SK-N-SH (cell line): ENCODE measurements at regions not wholly inside any gene's neighbourhood (a gene's known extent, or its start where the extent isn't known, plus 50 kb on each side); places are given as distances from the start of the nearest gene placed in this dataset.

Experiments used
- CTCF ChIA-PET: fragments of 300-600, 350-600 bp; formaldehyde crosslinking; extraction: SDS; loops from one replicate; lab custom pipeline; 2021; lab: Yijun Ruan, JAX
- POLR2A ChIA-PET: fragments of 350-600 bp; sonication (Branson Sonifier 250); formaldehyde crosslinking; extraction: SDS; loops from one replicate; lab custom pipeline; 2020; ENCODE audit warnings: antibody characterized with exemption, inconsistent platforms; lab: Yijun Ruan, JAX
- DNase-seq: peaks from one replicate; pipeline ENCODE4 v3.0.0; 2012
- H2AFZ ChIP-seq: fragments of 200-600 bp; sonication (generic); 2 replicates; pipeline ENCODE4 v1.8.1; 2016; ENCODE audit warnings: antibody characterized with exemption, mild to moderate bottlenecking, low read depth
- H3F3A ChIP-seq: fragments of 200-600 bp; sonication (generic); replicated peaks from 2 replicates; pipeline ENCODE3; 2016; ENCODE audit warnings: antibody characterized with exemption, mild to moderate bottlenecking; ENCODE audit not compliant: insufficient read depth
- H3K27ac ChIP-seq, 2 experiments: fragments of 200-500 bp in 1 of 2; fragments of 200-600 bp in 1 of 2; sonication (Bioruptor generic) in 1 of 2; sonication (generic), shearing (Covaris generic) in 1 of 2; 2 replicates each; pipeline versions ENCODE4 v1.5.1 to v1.6.1; 2014 to 2016; ENCODE audit warnings: low read depth in 2 of 2, inconsistent platforms in 1 of 2, low read length in 1 of 2, mild to moderate bottlenecking in 1 of 2, mixed read lengths in 1 of 2
- H3K27me3 ChIP-seq: fragments of 200-600 bp; sonication (generic), shearing (Covaris generic); 2 replicates; pipeline ENCODE4 v1.6.1; 2016; ENCODE audit warnings: mixed run types; ENCODE audit not compliant: insufficient read depth
- H3K36me3 ChIP-seq, 2 experiments: fragments of 200-500 bp in 1 of 2; fragments of 200-600 bp in 1 of 2; sonication (Bioruptor generic) in 1 of 2; sonication (generic) in 1 of 2; replicated peaks in 1 of 2; 2 replicates each; pipeline versions ENCODE3 to v1.5.1; 2014 to 2016; ENCODE audit warnings: low read length in 1 of 2, mild to moderate bottlenecking in 1 of 2; ENCODE audit not compliant: insufficient read depth in 2 of 2, control insufficient read depth in 1 of 2
- H3K4me1 ChIP-seq, 2 experiments: fragments of 200-500 bp in 1 of 2; fragments of 200-600 bp in 1 of 2; sonication (Bioruptor generic) in 1 of 2; sonication (generic), shearing (Covaris generic) in 1 of 2; 2 replicates each; pipeline versions ENCODE4 v1.5.1 to v1.6.1; 2014 to 2016; ENCODE audit warnings: low read depth in 1 of 2, low read length in 1 of 2, mixed run types in 1 of 2; ENCODE audit not compliant: insufficient read depth in 2 of 2, control insufficient read depth in 1 of 2
- H3K4me2 ChIP-seq: fragments of 200-600 bp; sonication (generic), shearing (Covaris generic); 2 replicates; pipeline ENCODE4 v1.6.1; 2017; ENCODE audit warnings: mixed run types
- H3K4me3 ChIP-seq, 2 experiments: fragments of 200-500 bp in 1 of 2; fragments of 200-600 bp in 1 of 2; sonication (Bioruptor generic) in 1 of 2; sonication (generic), shearing (Covaris generic) in 1 of 2; 2 replicates each; pipeline versions ENCODE4 v1.5.1 to v1.8.1; 2014 to 2016; ENCODE audit warnings: low read depth in 2 of 2, inconsistent platforms in 1 of 2, low read length in 1 of 2, mild to moderate bottlenecking in 1 of 2, mixed read lengths in 1 of 2, moderate library complexity in 1 of 2
- H3K79me2 ChIP-seq: fragments of 200-600 bp; sonication (generic); 2 replicates; pipeline ENCODE4 v1.8.1; 2017; ENCODE audit warnings: mild to moderate bottlenecking; ENCODE audit not compliant: insufficient read depth
- H3K9ac ChIP-seq: fragments of 200-600 bp; sonication (generic); 2 replicates; pipeline ENCODE4 v1.6.1; 2017; ENCODE audit warnings: mixed run types
- H3K9me2 ChIP-seq: fragments of 200-600 bp; sonication (generic); 2 replicates; pipeline ENCODE4 v1.6.1; 2017; ENCODE audit warnings: mixed run types
- H3K9me3 ChIP-seq: fragments of 200-600 bp; sonication (generic); 2 replicates; pipeline ENCODE4 v1.6.1; 2017; ENCODE audit warnings: mixed run types, mild to moderate bottlenecking, moderate library complexity
- H4K20me1 ChIP-seq: fragments of 200-600 bp; sonication (generic); 2 replicates; pipeline ENCODE4 v1.6.1; 2017; ENCODE audit warnings: mild to moderate bottlenecking, mixed run types; ENCODE audit not compliant: insufficient read depth
- CHD2 ChIP-seq: fragments of 150-350 bp; IDR thresholded peaks from 2 replicates; pipeline ENCODE4 v1.6.1; 2018; ENCODE audit warnings: low read length; ENCODE audit not compliant: partially characterized antibody
- EP300 ChIP-seq, 2 experiments: IDR thresholded peaks; 2 replicates each; pipeline versions ENCODE4 v1.4.0 to v1.6.1; 2012; ENCODE audit warnings: borderline replicate concordance in 1 of 2, low read depth in 1 of 2, low read length in 1 of 2
- MEF2A ChIP-seq: IDR thresholded peaks from 2 replicates; pipeline ENCODE4 v1.4.0; 2012; ENCODE audit warnings: low read depth, borderline replicate concordance
- RAD21 ChIP-seq: IDR thresholded peaks from 2 replicates; pipeline ENCODE4 v1.6.1; 2012; ENCODE audit warnings: mild to moderate bottlenecking, low read length
- TAF1 ChIP-seq: IDR thresholded peaks from 2 replicates; pipeline ENCODE4 v1.6.1; 2012; ENCODE audit warnings: low read depth, mild to moderate bottlenecking, low read length, moderate library complexity, borderline replicate concordance
- TCF12 ChIP-seq: IDR thresholded peaks from 2 replicates; pipeline ENCODE4 v1.4.0; 2012
- YY1 ChIP-seq: IDR thresholded peaks from 2 replicates; pipeline ENCODE4 v1.4.0; 2012; ENCODE audit warnings: low read depth, mild to moderate bottlenecking
- WGBS: methylation state at CpG from one replicate; pipeline ENCODE4 v1.1.6; 2017; ENCODE audit warnings: low lambda C conversion rate; 5-methylcytosine and 5-hydroxymethylcytosine counted together
- TF ChIP-seq, protein P1 (sequence below): fragments of 200-600 bp; sonication (generic); IDR thresholded peaks from 2 replicates; pipeline ENCODE4 v1.6.1; 2017; ENCODE audit warnings: antibody characterized with exemption, mild to moderate bottlenecking, moderate library complexity
- TF ChIP-seq, protein P2 (sequence below): IDR thresholded peaks from 2 replicates; pipeline ENCODE4 v1.4.0; 2012; ENCODE audit warnings: low read depth, borderline replicate concordance
- TF ChIP-seq, protein P3 (sequence below): IDR thresholded peaks from 2 replicates; pipeline ENCODE4 v1.6.1; 2012; ENCODE audit warnings: mild to moderate bottlenecking, low read depth, low read length, moderate library complexity
- TF ChIP-seq, protein P4 (sequence below): IDR thresholded peaks from 2 replicates; pipeline ENCODE4 v1.4.0; 2012; ENCODE audit warnings: low read depth
- TF ChIP-seq, protein P5 (sequence below): IDR thresholded peaks from 2 replicates; pipeline ENCODE4 v1.4.0; 2012; ENCODE audit warnings: low read depth, borderline replicate concordance

DNA sequence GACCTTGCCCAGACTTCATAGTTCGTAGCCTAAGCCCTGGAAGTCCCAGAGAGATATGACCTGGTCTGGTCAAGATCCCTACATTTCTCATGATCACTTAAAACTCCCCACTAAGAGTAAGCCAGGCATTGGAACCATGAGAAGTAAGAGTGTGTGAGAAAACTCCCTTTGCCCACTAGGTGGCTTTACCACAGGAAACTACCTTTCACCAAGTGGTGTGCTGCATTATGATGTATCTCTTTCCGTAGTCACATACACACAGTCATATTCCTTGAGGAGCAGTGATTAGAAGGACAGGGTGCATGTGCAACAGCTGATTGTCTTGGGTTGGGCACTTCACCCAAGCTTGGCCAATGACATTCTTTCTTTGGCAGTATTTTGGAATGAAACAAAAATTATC lies 639.3 kb downstream of the KCNJ2 start:
- no peaks in the 10 kb centered on the region for H3K27me3 ChIP-seq
- no peak overlapping the region for H3K4me3 ChIP-seq
- no peaks in the 10 kb centered on the region for H4K20me1 ChIP-seq
- ChIA-PET POLR2A (no interaction called here), CTCF (interaction anchor here (0.9 to 1.6 kb wide), 6 partner anchors 9 to 616 kb away, joined by 3 to 4 read pairs (median 3); no protein-coding TSS in a partner anchor)
- H3K79me2 ChIP-seq = no peaks in the 10 kb centered on the region
- H3K4me2 ChIP-seq = no peak overlapping the region
- H3K9ac ChIP-seq = no peak overlapping the region
- no peaks in the 10 kb centered on the region for H3K9me2 ChIP-seq
- no peaks in the 10 kb centered on the region for H3F3A ChIP-seq
- TF ChIP-seq, protein P1, sequence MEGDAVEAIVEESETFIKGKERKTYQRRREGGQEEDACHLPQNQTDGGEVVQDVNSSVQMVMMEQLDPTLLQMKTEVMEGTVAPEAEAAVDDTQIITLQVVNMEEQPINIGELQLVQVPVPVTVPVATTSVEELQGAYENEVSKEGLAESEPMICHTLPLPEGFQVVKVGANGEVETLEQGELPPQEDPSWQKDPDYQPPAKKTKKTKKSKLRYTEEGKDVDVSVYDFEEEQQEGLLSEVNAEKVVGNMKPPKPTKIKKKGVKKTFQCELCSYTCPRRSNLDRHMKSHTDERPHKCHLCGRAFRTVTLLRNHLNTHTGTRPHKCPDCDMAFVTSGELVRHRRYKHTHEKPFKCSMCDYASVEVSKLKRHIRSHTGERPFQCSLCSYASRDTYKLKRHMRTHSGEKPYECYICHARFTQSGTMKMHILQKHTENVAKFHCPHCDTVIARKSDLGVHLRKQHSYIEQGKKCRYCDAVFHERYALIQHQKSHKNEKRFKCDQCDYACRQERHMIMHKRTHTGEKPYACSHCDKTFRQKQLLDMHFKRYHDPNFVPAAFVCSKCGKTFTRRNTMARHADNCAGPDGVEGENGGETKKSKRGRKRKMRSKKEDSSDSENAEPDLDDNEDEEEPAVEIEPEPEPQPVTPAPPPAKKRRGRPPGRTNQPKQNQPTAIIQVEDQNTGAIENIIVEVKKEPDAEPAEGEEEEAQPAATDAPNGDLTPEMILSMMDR = peak; percentile 56
- TF ChIP-seq MEF2A (no peak), RAD21 (peak; percentile 21; the same call in 1 of the 2 replicates), TAF1 (no peak)
- TF ChIP-seq, protein P2, sequence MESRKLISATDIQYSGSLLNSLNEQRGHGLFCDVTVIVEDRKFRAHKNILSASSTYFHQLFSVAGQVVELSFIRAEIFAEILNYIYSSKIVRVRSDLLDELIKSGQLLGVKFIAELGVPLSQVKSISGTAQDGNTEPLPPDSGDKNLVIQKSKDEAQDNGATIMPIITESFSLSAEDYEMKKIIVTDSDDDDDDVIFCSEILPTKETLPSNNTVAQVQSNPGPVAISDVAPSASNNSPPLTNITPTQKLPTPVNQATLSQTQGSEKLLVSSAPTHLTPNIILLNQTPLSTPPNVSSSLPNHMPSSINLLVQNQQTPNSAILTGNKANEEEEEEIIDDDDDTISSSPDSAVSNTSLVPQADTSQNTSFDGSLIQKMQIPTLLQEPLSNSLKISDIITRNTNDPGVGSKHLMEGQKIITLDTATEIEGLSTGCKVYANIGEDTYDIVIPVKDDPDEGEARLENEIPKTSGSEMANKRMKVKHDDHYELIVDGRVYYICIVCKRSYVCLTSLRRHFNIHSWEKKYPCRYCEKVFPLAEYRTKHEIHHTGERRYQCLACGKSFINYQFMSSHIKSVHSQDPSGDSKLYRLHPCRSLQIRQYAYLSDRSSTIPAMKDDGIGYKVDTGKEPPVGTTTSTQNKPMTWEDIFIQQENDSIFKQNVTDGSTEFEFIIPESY = no peak
- DNase-seq = peak; percentile 2
- H2AFZ ChIP-seq = no peak overlapping the region
- 21% methylated on average over 2 of the region's 2 CpGs for WGBS
- H3K27ac ChIP-seq = no peak overlapping the region
- no peaks in the 10 kb centered on the region for H3K4me1 ChIP-seq
- no peaks in the 10 kb centered on the region for H3K36me3 ChIP-seq
- no peaks in the 10 kb centered on the region for H3K9me3 ChIP-seq

DNA sequence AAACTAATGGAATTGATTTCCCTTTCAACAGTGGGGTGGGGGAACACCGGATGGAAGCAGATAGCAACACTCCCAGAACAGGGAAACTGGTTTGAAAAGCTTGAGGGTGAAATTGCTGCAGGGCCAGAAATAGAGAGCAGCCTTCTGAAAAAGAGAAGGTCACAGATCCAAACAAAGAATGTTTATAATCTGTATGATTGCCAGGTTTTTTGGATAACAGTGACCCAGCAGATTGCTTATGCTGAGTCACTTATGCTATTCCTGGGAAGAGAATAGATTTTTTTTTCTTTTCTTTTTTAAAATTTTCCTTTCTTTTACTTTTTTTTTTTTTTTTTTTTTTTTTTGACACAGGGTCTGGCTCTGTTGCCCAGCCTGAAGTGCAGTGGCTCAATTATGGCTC lies 641.3 kb downstream of the KCNJ2 start:
- H4K20me1 ChIP-seq = no peaks in the 10 kb centered on the region
- 29% methylated on average over 1 of the region's 1 CpG for WGBS

More for the DNA sequence above, 641.3 kb downstream of the KCNJ2 start:
- Histone ChIP-seq H3K4me1 (no peaks in the 10 kb centered on the region), H3K9me3 (no peaks in the 10 kb centered on the region)
- TF ChIP-seq, protein P3, sequence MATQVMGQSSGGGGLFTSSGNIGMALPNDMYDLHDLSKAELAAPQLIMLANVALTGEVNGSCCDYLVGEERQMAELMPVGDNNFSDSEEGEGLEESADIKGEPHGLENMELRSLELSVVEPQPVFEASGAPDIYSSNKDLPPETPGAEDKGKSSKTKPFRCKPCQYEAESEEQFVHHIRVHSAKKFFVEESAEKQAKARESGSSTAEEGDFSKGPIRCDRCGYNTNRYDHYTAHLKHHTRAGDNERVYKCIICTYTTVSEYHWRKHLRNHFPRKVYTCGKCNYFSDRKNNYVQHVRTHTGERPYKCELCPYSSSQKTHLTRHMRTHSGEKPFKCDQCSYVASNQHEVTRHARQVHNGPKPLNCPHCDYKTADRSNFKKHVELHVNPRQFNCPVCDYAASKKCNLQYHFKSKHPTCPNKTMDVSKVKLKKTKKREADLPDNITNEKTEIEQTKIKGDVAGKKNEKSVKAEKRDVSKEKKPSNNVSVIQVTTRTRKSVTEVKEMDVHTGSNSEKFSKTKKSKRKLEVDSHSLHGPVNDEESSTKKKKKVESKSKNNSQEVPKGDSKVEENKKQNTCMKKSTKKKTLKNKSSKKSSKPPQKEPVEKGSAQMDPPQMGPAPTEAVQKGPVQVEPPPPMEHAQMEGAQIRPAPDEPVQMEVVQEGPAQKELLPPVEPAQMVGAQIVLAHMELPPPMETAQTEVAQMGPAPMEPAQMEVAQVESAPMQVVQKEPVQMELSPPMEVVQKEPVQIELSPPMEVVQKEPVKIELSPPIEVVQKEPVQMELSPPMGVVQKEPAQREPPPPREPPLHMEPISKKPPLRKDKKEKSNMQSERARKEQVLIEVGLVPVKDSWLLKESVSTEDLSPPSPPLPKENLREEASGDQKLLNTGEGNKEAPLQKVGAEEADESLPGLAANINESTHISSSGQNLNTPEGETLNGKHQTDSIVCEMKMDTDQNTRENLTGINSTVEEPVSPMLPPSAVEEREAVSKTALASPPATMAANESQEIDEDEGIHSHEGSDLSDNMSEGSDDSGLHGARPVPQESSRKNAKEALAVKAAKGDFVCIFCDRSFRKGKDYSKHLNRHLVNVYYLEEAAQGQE = no peak
- no peak for TF ChIP-seq TCF12
- TF ChIP-seq EP300 (IDR thresholded peaks at IDR 0.05; ENCODE audit: borderline replicate concordance in 1 of 2, low read depth in 1 of 2, low read length in 1 of 2) = no peak
- TF ChIP-seq, protein P4, sequence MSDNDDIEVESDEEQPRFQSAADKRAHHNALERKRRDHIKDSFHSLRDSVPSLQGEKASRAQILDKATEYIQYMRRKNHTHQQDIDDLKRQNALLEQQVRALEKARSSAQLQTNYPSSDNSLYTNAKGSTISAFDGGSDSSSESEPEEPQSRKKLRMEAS = no peak
- TF ChIP-seq, protein P1 = no peak
- TF ChIP-seq CHD2 = no peak
- no peak for TF ChIP-seq MEF2A
- TF ChIP-seq TAF1 = no peak
- TF ChIP-seq YY1 = no peak
- TF ChIP-seq RAD21 = no peak
- TF ChIP-seq, protein P5, sequence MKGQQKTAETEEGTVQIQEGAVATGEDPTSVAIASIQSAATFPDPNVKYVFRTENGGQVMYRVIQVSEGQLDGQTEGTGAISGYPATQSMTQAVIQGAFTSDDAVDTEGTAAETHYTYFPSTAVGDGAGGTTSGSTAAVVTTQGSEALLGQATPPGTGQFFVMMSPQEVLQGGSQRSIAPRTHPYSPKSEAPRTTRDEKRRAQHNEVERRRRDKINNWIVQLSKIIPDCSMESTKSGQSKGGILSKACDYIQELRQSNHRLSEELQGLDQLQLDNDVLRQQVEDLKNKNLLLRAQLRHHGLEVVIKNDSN = no peak
- TF ChIP-seq, all 33 proteins: peak for 0
- Histone ChIP-seq H3K4me2 (no peak overlapping the region), H2AFZ (no peak overlapping the region), H3F3A (no peaks in the 10 kb centered on the region), H3K9me2 (no peaks in the 10 kb centered on the region), H3K9ac (no peak overlapping the region), H3K27me3 (no peaks in the 10 kb centered on the region), H3K27ac (no peak overlapping the region), H3K79me2 (no peaks in the 10 kb centered on the region), H3K36me3 (no peaks in the 10 kb centered on the region), H3K4me3 (no peak overlapping the region)
- no peak for DNase-seq
- ChIA-PET POLR2A (no interaction called here), CTCF (interaction anchor here (0.6 to 1.5 kb wide), 2 partner anchors 11 to 27 kb away, joined by 3 read pairs; no protein-coding TSS in a partner anchor)
